PC-3 (cell line): ENCODE measurements at regions not wholly inside any gene's neighbourhood (a gene's known extent, or its start where the extent isn't known, plus 50 kb on each side); places are given as distances from the start of the nearest gene placed in this dataset.

Source experiments
- ATAC-seq: fragments of 200-7000 bp; cut with Tn5 transposase; 2 replicates; pipeline ENCODE4 v1.9.1; 2020; ENCODE audit warnings: mild to moderate bottlenecking, moderate library complexity
- BruUV-seq: library from RNA; stranded (reverse); fragments of 400-500 nt; replicated peaks from 2 replicates; lab custom pipeline; 2021; lab: Mats Ljungman, UMichigan
- CTCF ChIA-PET: fragments of 300-600 bp; sonication (Branson Sonifier 250); formaldehyde crosslinking; loops from one replicate; lab custom pipeline; 2022; ENCODE audit warnings: antibody characterized with exemption; lab: Charles Lee
- POLR2A ChIA-PET: fragments of 300-600 bp; sonication (Branson Sonifier 250); formaldehyde crosslinking; loops from one replicate; lab custom pipeline; 2022; ENCODE audit warnings: antibody characterized with exemption; ENCODE audit not compliant: unreplicated experiment; lab: Charles Lee
- DNase-seq: peaks from one replicate; pipeline ENCODE4 v3.0.0-alpha.2; 2015
- H2AFZ ChIP-seq: fragments of 300-600 bp; sonication (generic); 2 replicates; pipeline ENCODE4 v1.6.0; 2016; ENCODE audit warnings: antibody characterized with exemption, low read length
- H3F3A ChIP-seq: fragments of 300-600 bp; sonication (generic); one replicate; pipeline ENCODE4 v1.6.0; 2017; ENCODE audit warnings: antibody characterized with exemption, low read length, control low read depth, mild to moderate bottlenecking; ENCODE audit not compliant: unreplicated experiment
- H3K27ac ChIP-seq: fragments of 300-600 bp; sonication (generic); 2 replicates; pipeline ENCODE4 v1.5.1; 2016; ENCODE audit warnings: mild to moderate bottlenecking, low read length
- H3K27me3 ChIP-seq: fragments of 300-600 bp; sonication (generic); 2 replicates; pipeline ENCODE4 v1.6.1; 2016; ENCODE audit warnings: low read length, mixed read lengths
- H3K36me3 ChIP-seq: fragments of 300-600 bp; sonication (generic); 2 replicates; pipeline ENCODE4 v1.6.1; 2016; ENCODE audit warnings: low read depth, mixed run types, low read length, mixed read lengths
- H3K4me1 ChIP-seq: fragments of 300-600 bp; sonication (generic); 2 replicates; pipeline ENCODE4 v1.5.1; 2016; ENCODE audit warnings: low read length; ENCODE audit not compliant: insufficient read depth
- H3K4me2 ChIP-seq: fragments of 300-600 bp; sonication (generic); 2 replicates; pipeline ENCODE4 v1.6.0; 2016; ENCODE audit warnings: low read length
- H3K4me3 ChIP-seq: fragments of 300-600 bp; sonication (generic); 2 replicates; pipeline ENCODE4 v1.5.1; 2016; ENCODE audit warnings: mild to moderate bottlenecking, low read length, mixed read lengths
- H3K79me2 ChIP-seq: fragments of 300-600 bp; sonication (generic); 2 replicates; pipeline ENCODE4 v1.6.1; 2017; ENCODE audit warnings: low read length, mixed read lengths
- H3K9ac ChIP-seq: fragments of 300-600 bp; sonication (generic); 2 replicates; pipeline ENCODE4 v1.6.0; 2016; ENCODE audit warnings: mild to moderate bottlenecking, low read length
- H3K9me2 ChIP-seq: fragments of 300-600 bp; sonication (generic); replicated peaks from 2 replicates; pipeline ENCODE4 v1.6.1; 2016; ENCODE audit warnings: mixed run types, low read length, mixed read lengths
- H3K9me3 ChIP-seq: fragments of 300-600 bp; sonication (generic); 2 replicates; pipeline ENCODE4 v1.6.1; 2016; ENCODE audit warnings: low read length, mixed read lengths
- H4K20me1 ChIP-seq: fragments of 300-600 bp; sonication (generic); 2 replicates; pipeline ENCODE4 v1.6.1; 2016; ENCODE audit warnings: low read length, mixed read lengths
- EZH2 ChIP-seq: fragments of 300-600 bp; sonication (generic); IDR thresholded peaks from one replicate; pipeline ENCODE4 v1.6.1; 2017; ENCODE audit warnings: antibody characterized with exemption, mild to moderate bottlenecking, low read length; ENCODE audit not compliant: unreplicated experiment
- EZH2phosphoT487 ChIP-seq: fragments of 300-600 bp; sonication (generic); IDR thresholded peaks from 2 replicates; pipeline ENCODE4 v1.6.1; 2018; ENCODE audit warnings: mild to moderate bottlenecking, antibody characterized with exemption, low read length, borderline replicate concordance
- intact Hi-C: fragments of 100-400 bp; cut with micrococcal nuclease; formaldehyde crosslinking; loops from 2 replicates; pipeline ENCODE4 v1.9.0; 2023
- TF ChIP-seq, protein P1 (sequence below): fragments of 300-600 bp; sonication (generic); conservative IDR thresholded peaks from 2 replicates; pipeline ENCODE4 v1.5.1; 2017; ENCODE audit warnings: antibody characterized with exemption, low read depth, mild to moderate bottlenecking, low read length

DNA sequence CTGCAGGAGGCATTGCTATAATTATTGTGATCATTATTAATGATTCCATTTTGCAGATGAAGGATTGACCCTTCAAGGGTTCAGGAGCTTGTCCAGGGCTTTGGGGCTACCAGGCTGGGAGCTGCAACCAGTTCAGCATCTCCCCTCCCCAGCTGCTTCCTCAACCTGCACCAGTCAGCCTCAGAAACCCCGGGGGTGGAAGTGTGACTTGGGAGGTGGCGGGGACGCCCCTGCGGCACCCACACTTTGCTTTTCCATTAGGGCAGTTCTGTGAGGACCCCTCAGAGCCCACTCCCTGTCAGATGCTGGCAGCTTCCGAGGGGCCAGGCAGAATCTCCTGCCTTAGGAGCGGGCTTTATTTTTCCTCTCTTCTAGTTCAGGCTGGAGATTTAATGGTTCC, 85.6 kb downstream of the OLFM1 start:
- ATAC-seq (no peak), DNase-seq (no peak)
- Histone ChIP-seq H3F3A (no peaks in the 10 kb centered on the region), H2AFZ (no peak overlapping the region), H3K36me3 (no peaks in the 10 kb centered on the region), H3K4me1 (no peaks in the 10 kb centered on the region), H3K4me3 (no peak overlapping the region), H3K27ac (no peak overlapping the region), H3K9ac (no peak overlapping the region), H3K9me3 (no peaks in the 10 kb centered on the region), H4K20me1 (no peaks in the 10 kb centered on the region), H3K9me2 (no peaks in the 10 kb centered on the region), H3K79me2 (no peaks in the 10 kb centered on the region), H3K27me3 (peaks cover 10% of the 10 kb centered on the region), H3K4me2 (no peak overlapping the region)
- POLR2A ChIA-PET: no interaction called here
- intact Hi-C loops: no loop called here
- TF ChIP-seq EZH2phosphoT487 (no peak), EZH2 (no peak)
- TF ChIP-seq, protein P1, sequence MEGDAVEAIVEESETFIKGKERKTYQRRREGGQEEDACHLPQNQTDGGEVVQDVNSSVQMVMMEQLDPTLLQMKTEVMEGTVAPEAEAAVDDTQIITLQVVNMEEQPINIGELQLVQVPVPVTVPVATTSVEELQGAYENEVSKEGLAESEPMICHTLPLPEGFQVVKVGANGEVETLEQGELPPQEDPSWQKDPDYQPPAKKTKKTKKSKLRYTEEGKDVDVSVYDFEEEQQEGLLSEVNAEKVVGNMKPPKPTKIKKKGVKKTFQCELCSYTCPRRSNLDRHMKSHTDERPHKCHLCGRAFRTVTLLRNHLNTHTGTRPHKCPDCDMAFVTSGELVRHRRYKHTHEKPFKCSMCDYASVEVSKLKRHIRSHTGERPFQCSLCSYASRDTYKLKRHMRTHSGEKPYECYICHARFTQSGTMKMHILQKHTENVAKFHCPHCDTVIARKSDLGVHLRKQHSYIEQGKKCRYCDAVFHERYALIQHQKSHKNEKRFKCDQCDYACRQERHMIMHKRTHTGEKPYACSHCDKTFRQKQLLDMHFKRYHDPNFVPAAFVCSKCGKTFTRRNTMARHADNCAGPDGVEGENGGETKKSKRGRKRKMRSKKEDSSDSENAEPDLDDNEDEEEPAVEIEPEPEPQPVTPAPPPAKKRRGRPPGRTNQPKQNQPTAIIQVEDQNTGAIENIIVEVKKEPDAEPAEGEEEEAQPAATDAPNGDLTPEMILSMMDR: no peak
- CTCF ChIA-PET: no interaction called here
- no TSS peak for BruUV-seq

DNA sequence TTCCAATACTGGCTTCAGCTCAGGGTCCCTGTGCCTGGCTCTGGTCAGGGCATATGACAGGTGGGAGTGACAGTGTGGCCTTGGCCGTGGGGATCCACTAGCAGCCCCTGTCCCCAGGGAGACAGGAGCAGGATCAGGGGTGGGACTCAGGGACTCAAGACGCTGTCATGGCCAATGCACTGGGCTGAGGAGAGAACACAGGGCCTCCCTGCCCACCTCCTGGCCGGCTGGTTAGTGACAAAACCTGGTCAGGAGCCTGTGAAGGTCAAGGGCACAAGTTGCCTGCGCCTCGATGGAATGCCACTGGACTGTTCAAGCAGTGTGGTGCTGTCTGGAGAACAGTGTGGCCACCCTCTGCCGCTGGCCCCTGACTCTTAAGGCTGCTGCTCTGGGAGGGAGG, 86.8 kb downstream of the OLFM1 start:
- no peaks in the 10 kb centered on the region for H3K9me2 ChIP-seq
- H3K4me2 ChIP-seq: no peak overlapping the region
- no TSS peak for BruUV-seq
- H3K4me3 ChIP-seq: no peak overlapping the region
- intact Hi-C loops: no loop called here
- TF ChIP-seq, protein P1: no peak
- TF ChIP-seq EZH2phosphoT487 (no peak), EZH2 (no peak)
- no peak overlapping the region for H3K9ac ChIP-seq
- no peak overlapping the region for H3K27ac ChIP-seq
- H3K4me1 ChIP-seq: no peaks in the 10 kb centered on the region
- no peaks in the 10 kb centered on the region; the same call in 1 of the 2 replicates for H3K27me3 ChIP-seq
- H4K20me1 ChIP-seq: no peaks in the 10 kb centered on the region
- no peaks in the 10 kb centered on the region for H3F3A ChIP-seq
- POLR2A ChIA-PET: no interaction called here
- CTCF ChIA-PET: no interaction called here
- ATAC-seq: no peak
- no peaks in the 10 kb centered on the region for H3K36me3 ChIP-seq
- DNase-seq: no peak
- no peaks in the 10 kb centered on the region for H3K79me2 ChIP-seq
- no peaks in the 10 kb centered on the region for H3K9me3 ChIP-seq
- no peak overlapping the region for H2AFZ ChIP-seq

DNA sequence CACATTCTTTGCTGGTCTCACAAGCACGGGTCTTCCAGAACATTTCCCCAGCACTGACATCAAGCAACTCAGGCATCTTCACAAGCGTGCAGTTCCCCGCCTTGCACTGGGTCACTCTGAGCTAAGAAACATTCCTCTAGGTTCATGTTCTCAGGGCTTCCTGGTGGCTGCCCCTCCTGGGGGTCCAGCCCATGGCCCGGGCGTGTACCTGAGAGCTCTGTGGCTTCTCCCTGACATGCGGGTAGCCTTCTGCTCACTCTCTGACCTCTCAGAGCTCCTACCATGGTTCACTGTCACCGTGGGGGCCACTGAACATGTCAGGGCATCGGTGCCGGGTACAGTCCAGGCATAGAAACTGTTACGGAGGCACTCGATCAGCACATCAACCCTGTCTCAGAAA, 87.5 kb downstream of the OLFM1 start:
- H3K27me3 ChIP-seq: no peaks in the 10 kb centered on the region; the same call in 1 of the 2 replicates
- TF ChIP-seq, protein P1: no peak
- TF ChIP-seq EZH2phosphoT487 (no peak), EZH2 (no peak)

More for the DNA sequence above, 87.5 kb downstream of the OLFM1 start:
- intact Hi-C loops: no loop called here
- Histone ChIP-seq H3K79me2 (no peaks in the 10 kb centered on the region), H2AFZ (no peak overlapping the region), H3K9me2 (no peaks in the 10 kb centered on the region), H3F3A (no peaks in the 10 kb centered on the region), H4K20me1 (no peaks in the 10 kb centered on the region), H3K4me2 (no peak overlapping the region), H3K27ac (no peak overlapping the region), H3K9ac (no peak overlapping the region), H3K36me3 (no peaks in the 10 kb centered on the region), H3K4me3 (no peak overlapping the region), H3K9me3 (no peaks in the 10 kb centered on the region), H3K4me1 (no peaks in the 10 kb centered on the region)
- ChIA-PET CTCF (no interaction called here), POLR2A (no interaction called here)
- BruUV-seq: no TSS peak
- no peak for ATAC-seq
- DNase-seq: no peak
